NCI-H526 (cell line): ENCODE measurements at regions not wholly inside any gene's neighbourhood (a gene's known extent, or its start where the extent isn't known, plus 50 kb on each side); places are given as distances from the start of the nearest gene placed in this dataset.
A peak's percentile ranks its signal among the peaks of the same experiment; 100 is the strongest.

Experiments
- DNase-seq, 2 experiments: peaks; one replicate each; lab custom pipeline; 2025; lab: John Stamatoyannopoulos, UW

DNA sequence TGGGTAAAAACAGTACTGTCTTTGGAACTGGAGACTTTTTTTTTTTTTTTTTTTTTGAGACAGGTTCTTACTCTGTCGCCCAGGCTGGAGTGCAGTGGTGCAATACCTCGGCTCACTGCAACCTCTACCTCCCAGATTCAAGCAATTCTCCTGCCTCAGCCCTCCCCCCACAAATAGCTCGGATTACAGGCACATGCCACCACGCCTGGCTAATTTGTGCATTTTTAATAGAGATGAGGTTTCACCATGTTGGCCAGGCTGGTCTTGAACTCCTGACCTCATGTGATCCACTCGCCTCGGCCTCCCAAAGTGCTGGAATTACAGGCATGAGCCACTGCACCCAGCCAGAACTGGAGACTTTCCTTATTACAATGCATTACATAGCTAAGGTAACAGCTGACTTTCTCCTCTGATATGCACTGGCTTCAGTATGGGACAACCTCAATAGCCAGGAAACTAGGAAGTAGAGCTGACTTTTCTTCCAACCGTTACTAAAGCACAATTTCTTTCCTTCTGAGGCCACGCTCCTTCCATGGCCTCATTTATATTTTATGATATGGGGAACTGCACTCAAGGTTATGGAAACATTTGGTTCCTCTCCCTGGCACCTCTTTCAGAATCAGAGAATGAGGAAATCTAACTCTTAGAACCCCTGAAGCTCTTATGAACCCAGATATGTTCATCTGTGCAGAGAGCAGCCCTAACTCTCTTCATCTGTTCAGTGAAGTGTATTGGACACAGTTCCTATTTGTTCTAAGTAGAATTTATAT is 53.5 kb upstream of the FAM9B start:
- no peak for DNase-seq

DNA sequence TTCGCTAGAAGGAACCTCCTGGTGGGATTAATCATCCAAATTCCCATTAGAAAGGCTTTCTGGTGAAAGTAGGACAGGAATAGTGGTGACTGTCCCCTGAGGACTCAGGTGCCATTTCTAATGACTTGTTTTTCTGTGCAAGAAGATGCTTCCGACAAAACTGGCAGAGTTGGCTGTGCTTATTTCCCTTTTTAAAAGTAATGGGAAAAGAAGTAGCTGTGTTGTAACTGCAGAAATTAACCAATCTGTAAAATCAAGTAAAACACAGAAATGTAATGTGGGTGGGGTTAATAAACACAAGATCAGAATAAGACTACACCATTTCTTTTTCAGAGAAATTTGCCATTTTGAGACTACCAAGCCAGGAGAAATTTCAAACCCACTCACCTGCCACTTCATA is 55.0 kb upstream of the FAM9B start:
- DNase-seq, result no peak

DNA sequence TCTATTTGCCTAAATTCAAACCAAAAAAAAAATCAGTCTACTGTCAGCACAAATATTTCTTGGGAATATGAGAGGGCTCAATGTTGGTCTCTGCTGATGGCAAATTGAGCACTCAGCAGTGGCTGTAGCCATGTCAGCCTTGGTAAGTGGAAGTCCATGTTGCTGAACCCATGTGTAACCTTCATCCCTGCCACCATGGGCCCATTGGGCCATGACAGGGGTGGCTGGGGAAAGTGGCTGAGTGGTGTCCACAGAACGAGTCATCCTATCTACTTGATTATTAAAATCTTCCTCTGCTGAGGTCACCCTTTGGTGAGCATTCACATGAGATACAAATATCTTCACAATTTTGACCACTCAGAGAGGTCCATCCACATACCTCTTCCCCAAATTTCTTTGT is 56.8 kb upstream of the FAM9B start:
- DNase-seq, result no peak

DNA sequence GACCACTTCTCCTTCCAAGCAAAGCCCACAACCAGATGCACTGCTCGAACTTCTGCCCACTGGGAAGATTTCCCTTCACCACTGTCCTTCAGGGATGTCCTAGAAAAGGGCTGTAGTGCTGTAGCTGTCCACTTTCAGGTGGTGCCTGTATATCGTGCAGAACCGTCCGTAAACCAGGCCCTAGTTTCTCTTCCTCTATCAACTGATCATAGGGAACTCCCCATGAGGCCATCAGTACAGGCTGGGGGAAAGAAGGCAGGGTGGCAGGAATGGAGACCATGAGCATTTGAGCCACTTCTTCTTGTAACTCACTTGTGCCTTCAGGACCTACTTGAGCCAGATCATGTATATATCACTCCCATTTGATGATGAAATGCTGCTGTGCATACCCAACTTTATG is 57.3 kb upstream of the FAM9B start:
- no peak for DNase-seq

DNA sequence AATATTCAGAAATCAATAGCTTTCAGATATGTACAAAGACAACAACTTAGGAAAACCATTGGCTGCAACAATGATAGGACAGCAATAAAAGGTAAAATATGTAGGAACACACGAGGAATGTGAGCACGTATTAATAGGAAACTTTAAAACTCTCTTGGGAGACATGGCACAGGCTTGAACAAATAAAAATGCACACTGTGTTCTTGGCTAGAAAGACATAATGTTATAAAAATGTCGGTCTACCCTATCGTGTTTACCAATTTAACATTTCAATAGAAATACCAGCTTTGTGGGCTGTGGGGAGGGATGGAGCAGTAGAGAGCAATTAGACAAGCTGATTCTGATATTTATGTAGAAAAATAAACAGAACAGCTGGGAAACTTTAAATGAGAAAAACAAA is 69.0 kb upstream of the FAM9B start:
- DNase-seq, result no peak

DNA sequence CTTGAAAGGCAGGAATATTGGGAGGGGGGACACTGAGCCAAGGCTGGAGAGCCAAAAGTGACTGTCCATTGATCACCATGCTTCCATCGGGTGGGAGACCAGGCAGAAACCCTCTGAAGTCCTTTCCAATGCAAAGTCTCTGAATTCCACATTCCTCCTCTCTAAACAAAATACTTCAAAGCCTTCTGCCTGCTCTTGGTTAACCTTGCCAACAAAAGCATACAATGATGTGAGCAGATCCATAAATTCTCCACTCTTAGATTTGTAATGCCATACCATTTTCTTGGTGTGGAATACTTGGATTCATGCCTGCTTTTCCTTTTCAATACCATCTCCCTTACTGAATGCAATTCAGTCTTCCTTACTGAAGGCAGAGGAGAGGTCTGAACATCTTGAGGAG is 74.1 kb upstream of the FAM9B start:
- no peak for DNase-seq

DNA sequence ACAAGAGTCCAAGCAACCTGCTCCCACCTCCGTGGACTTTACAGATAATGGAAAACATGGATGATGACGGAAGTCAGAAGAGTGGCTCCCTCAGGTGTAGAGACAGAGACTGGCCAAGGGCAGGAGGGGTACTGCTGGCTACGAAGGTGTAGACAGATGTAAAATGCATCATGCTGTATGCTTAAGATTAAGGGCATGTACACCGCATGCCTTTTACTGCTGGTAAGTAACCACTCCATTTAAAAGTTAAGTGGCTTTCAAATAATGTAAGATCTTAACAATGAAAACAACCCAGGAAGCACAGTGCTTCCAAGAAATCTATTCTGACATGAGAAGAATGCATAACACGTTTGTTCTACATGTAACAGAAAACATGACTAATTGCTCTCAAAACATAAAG is 76.9 kb upstream of the FAM9B start:
- DNase-seq, result no peak

DNA sequence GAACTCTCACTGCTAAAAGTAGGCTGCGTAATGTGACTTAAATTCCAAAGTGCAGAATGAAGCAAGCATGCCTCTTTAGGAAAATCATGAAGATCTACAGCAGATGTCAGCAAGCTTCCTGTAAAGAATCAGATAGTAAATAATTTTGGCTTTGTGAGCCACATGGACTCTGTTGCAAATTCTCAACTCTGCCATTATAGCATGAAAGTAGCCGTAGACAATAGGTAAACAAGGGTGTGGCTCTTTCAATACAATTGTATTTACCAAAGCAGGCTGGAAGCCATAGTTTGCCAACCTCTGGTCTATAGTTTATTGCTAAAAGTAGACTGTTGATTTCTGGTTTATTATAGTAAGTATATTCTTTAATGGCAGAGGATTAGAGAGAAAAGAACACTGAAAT is 80.3 kb upstream of the FAM9B start:
- DNase-seq, result peak in 1 of 2 experiments; percentile 20

DNA sequence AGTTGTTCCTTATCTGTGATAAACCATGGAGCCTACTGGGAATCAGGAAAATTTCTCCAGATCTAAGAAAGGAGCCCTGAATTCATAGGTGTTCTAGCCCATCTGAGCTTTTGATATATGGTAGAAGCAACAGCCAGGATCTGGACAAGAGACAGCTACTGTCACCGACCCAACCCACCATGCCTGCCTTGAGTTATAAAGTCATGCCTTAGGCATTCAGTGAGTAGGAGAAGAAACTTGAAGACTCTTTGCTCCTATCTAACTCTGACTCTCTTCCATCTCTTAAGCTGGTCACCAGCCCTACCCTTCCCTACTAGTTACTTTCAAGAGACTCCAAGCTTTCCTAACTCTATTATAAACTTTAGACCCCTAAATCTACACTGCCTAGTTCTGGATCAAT is 83.9 kb upstream of the FAM9B start:
- no peak for DNase-seq

DNA sequence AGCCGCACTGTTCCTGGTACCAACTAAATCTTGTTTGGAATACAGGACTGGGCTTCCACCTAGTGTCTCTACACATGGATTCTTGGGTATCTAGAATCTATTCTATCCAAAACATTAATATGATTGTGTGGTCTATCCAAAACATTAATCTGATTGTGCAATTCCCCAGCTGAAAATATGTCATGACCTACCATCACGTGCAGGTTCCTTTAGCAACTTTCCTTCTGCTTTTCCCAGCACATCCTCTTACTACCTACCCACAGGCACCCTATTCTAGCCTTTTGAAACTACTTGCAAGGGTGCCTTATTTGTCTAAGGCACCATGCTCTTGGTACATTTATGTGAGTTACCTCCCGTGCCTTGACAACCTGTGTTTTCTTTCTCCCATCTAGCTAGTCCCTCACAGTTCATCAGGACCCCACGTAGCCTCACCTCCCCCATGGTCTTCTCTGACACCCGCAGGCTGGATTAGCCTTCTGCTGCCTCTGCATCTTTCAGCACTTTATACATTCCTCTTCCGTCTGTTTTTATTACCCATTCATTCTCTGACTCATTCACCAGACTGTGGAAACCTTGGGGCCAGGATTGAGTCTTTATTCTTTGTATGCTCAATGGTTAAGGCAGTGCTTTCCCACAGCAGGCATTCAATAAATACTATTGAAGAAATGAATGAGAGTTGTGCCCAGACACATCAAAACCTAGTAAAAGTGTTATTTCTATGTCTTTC is 88.8 kb upstream of the FAM9B start:
- DNase-seq, result no peak

DNA sequence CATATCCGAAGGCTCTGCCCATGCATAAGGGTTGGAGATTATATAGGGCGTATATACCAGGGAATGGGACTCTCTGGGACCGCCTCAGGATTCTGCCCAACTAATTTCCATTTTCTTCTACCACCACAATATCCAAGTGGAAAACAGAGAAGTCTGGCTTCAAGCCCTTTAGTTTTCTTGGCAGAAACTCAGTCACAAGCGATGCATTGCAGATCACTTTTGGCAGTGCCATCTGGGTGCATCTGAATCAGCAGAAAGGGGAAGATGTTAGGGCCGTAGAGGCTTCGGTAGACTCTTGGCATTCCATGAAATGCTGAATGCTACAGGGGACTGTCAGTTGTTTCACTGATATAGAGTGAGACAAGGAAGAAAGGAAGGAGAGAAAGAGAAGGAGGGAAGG is 94.1 kb upstream of the FAM9B start:
- no peak for DNase-seq

DNA sequence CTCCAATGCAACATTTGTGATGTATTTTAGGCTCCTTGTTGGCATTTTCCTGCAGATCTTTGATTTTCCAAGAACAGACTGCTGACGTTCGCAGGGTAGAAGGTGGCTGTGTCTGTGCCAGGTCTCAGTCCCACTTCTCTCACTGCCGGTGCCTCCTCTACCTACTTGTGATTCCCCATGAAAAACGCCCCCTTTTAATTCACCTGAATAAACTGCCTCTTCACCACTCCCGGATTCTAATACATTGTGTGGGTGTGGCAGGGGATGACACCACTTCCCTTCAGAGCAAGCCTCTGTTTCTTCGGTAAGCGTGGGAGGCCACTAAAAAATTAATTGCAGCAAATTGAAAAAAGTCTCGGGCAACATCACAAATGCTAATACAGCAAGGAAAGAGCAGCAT is 96.1 kb upstream of the FAM9B start:
- no peak for DNase-seq

DNA sequence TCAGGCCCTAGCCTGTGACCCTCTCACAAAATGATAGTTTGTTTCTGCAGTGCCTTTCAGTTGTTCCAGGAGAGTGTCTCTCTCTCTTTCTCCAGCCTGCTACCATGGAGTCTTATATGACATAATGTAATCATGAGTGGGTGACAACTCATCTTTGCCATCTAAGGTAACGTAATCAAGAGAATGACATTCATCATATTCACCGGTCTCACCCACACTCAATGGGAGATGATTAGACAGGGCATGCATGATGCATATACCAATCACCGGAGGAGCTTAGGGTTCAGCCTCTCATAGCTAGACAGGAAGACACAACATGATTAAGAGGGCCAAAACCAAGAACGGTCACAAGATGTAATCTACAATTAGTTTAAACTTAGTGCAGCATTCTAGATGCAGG is 97.1 kb upstream of the FAM9B start:
- no peak for DNase-seq

DNA sequence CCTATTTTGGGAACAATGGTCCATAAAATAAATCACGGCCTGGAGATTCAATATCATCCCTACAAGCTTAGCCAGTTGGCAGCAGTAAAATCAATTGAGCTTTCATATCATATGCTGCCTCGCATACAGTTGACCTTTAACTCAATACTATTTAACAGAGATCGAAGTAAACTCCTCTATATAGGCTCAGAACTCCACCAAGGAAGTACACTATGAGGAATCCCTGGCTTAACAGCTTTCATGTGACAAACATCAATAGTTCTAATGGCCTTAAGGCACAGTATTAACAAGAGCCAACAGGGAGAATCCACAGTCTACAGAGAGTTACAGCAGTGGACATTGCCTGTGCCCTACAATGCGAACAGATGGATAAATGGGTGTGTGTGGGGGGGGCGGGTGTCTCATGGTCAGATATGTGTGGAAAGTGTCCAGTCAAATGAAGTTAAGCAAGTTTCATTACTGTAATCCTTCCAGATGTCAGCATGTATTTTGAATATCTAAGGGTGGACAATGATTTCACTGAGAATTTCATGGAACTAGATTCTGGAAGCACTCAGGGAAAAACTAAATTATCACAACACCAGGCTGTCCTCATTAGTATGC is 98.2 kb upstream of the FAM9B start:
- no peak for DNase-seq

DNA sequence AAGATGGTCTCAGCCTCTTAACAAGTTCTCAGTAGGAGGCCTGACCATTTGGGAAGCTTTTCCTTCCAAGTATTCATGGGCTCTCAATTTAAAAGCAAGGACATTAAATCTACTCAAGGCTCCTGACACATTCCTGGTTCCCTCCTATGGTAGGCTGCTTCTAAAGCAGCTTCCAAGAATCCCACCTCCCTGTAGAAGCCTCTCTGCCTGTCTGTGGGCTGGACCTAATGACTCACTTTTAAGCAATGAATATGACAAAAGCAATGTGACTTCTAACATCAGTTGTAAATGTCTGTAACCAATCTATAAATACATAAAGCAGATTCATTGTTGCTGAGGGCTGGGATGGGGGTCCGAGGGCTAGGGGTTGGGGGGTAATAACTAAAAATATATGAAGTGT is 99.5 kb upstream of the FAM9B start:
- DNase-seq, result no peak

DNA sequence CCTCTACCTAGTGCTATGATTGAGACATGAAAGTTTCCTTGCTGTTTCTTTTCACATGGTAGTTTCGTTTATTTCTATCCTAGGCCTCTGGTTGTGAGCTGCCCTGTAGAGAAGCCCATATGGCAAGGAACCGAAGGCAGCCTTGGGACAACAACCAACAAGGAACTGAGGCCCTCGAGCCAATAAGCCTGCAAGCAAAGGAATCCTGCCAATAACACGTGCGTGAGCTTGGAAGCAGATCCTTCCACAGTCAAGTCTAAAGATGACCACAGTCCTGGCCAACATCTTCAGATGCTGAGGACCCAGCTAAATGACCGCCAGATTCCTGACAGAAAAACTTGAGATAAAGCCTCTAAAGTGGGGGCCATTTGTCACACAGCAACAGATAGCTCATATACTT is 100.4 kb upstream of the FAM9B start:
- no peak for DNase-seq

DNA sequence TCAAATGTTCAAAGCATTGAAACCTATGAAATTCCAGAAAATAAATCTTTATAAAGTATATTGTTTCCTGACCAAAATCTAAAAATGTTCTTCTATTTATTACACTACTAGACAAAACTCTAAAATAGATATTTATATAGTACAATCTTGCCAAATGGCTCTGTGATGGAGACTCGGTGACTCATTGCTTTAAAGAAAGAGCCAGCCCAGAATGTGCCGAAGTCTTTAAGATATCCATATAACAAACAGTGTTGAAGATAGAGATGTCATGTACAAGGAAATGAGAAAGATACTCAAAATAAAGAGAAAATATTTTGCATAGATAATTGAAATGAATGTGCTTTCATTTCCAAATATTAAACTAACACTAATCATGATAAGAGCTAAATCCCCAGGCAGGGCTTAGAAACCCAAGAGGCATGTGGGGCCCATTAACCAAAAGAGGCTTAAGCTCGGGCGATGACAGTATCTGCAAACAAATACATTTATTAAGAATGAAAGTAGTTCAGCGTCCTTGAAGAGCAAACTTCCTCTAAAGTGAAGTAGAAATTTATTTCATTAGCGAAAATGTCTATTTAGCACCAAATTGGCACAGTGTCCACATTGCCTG is 102.1 kb upstream of the FAM9B start:
- DNase-seq, result no peak

DNA sequence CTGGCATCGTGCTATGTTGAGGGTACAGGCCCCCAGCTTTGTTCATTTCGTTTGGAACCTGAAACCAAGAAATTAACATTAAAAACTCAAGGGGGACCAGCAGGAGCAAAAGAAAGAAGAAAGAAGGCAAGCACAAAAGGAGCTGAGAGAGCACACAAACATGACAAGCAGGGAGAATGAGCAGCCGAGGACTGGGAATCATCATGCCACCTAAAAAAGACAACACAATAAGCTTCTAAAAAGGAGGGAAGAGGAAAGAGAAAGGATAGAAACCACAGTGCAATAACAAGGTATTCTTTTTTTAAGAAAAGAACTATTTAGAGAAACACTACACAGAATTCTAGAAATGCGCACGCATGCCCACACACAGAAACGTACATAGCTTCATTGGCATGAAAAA is 103.2 kb upstream of the FAM9B start:
- no peak for DNase-seq

DNA sequence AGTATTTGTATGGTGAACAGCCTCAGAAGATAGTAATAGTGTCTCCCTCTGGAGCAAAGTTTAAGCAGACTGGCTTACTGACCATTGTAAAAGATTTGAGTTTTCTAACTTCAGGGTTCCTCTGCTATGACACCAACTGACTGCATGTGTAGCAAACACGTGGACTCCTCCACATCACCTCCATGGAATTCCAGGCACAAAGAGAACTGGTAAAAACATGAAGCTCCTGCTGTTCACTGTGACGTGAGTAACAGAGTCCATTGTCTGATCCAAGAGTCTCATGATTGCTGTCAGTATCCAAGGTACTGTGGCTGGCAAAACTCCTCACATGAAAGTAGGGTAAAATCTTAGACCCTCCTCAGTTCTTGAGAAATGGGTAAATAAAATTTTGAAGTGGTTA is 107.6 kb upstream of the FAM9B start:
- no peak for DNase-seq

DNA sequence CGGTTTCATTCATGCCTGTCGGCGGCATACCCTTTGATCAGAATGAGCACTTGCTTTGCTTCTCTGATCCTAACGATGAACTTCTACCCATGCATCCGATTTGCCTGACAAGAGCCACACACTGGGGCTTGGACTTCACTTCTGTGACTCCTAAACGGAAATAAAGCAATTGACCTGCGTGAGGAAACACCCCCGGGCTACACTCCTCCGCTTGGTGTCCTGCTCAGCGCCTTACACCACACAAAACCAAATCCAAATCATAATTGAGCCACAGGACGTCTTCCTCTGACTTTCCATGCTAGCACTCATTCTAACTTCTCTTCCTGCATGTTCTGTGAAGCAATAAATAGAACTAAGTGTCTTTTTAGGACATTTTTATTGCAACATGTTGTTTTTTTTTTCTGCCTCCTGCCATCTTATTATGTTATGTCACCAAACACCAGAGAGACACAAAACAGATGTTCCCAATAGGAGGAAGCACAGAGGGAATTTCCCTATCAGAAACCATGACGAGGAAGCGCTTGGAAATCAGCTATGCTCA is 110.8 kb upstream of the FAM9B start:
- no peak for DNase-seq

DNA sequence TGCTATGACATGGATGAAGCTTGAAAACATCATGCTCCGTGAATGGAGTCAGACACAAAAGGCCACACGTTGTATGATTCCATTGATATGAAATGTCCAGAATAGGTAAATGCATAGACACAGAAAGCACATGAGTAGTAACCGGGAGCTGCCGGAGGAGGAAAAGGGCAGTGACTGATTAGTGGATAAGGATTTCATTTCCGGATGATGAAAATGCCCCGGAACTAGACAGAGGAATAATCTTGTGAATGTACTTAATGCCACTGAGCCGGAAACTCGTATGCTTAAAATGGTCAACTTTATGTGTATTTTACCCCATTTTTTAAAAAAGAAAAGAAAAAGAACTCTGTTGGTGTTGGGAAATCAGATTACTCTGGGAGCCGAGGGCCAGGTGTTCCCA is 112.7 kb upstream of the FAM9B start:
- no peak for DNase-seq

DNA sequence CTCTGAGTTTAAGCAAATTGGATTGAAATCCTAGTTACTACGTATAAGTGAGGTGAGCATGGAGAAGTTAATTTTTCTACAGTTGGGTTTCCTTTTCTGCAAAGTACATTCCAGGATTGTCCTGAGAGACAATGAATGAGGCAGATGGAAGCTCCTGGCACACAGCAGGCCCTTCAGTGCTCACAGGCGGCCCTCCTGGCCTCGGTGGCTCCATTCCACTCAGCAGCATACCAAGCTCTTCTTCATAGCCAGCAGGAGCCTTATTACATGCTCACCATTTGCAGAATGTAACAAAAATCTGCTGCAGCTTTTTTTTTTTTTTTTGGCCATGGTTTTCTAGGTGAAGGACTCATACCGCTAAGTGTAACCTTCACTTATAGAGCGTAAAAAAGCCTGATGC is 113.2 kb upstream of the FAM9B start:
- no peak for DNase-seq

DNA sequence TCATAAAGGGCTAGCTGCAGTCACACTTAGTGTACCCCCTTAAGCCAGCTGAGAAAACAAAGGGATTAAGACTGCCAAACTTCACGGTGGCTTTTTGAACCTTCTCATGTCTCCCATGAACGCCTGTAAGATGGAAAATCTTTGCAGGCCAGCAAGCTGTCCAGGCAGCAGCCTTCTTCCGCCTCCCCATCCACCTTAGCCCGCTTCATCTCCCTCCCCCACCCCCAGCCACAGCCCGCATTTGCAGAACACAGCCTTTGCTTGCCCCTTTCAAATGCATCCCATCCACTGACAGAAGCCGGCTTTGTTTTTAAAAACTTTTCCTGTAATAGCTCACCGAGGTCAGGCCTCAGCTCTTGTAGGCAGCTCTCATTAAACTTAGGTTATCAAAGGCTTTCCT is 113.8 kb upstream of the FAM9B start:
- no peak for DNase-seq
